HEK293 (cell line): ENCODE measurements at regions not wholly inside any gene's neighbourhood (a gene's known extent, or its start where the extent isn't known, plus 50 kb on each side); places are given as distances from the start of the nearest gene placed in this dataset.
"Not testable (repeated sequence)": the region's sequence is repeated elsewhere in the genome, so short reads cannot be mapped to it uniquely, and the experiment has no call there.

Source experiments
- CTCF ChIA-PET: fragments of 350-600 bp; formaldehyde crosslinking; extraction: SDS; loops from one replicate; lab custom pipeline; 2021; ENCODE audit warnings: antibody characterized with exemption; lab: Yijun Ruan, JAX
- POLR2A ChIA-PET: fragments of 300-600 bp; formaldehyde crosslinking; extraction: SDS; loops from one replicate; lab custom pipeline; 2020; ENCODE audit warnings: antibody characterized with exemption, inconsistent platforms; lab: Yijun Ruan, JAX
- H3K27ac ChIP-seq: fragments of 200-500 bp; sonication (Bioruptor generic); 2 replicates; pipeline ENCODE4 v1.5.1; 2014; ENCODE audit warnings: low read depth, low read length, control low read depth, inconsistent platforms; ENCODE audit errors: extremely low read depth
- H3K36me3 ChIP-seq, 2 experiments: fragments of 200-500 bp in 1 of 2; sonication (Bioruptor generic) in 1 of 2; 1 replicate in 1 of 2; 2 replicates in 1 of 2; pipeline ENCODE4 v1.5.1; 2014 to 2017; ENCODE audit warnings: inconsistent platforms in 2 of 2, low read length in 2 of 2; ENCODE audit not compliant: control insufficient read depth in 2 of 2, insufficient read depth in 1 of 2
- H3K4me1 ChIP-seq: fragments of 200-500 bp; sonication (Bioruptor generic); 2 replicates; pipeline ENCODE4 v1.5.1; 2014; ENCODE audit warnings: mild to moderate bottlenecking, low read length, inconsistent platforms; ENCODE audit not compliant: control insufficient read depth, insufficient read depth
- H3K4me3 ChIP-seq: 2 replicates; pipeline ENCODE4 v1.5.1; 2011; ENCODE audit warnings: low read depth, mild to moderate bottlenecking, control low read depth, low read length, moderate library complexity
- H3K9me3 ChIP-seq: fragments of 200-500 bp; sonication (Bioruptor generic); 2 replicates; pipeline ENCODE4 v1.5.1; 2014; ENCODE audit warnings: low read depth, low read length, inconsistent platforms; ENCODE audit not compliant: control insufficient read depth, insufficient read depth
- BCL11A ChIP-seq: fragments of 450-650 bp; formaldehyde crosslinking; IDR thresholded peaks from 2 replicates; pipeline ENCODE4 v1.5.1; 2016; ENCODE audit warnings: low read depth, missing biosample characterization, missing genetic modification characterization
- HOXC10 ChIP-seq: sonication (generic); formaldehyde crosslinking; IDR thresholded peaks from 2 replicates; pipeline ENCODE4 v1.8.1; 2023; ENCODE audit warnings: mild to moderate bottlenecking, missing genetic modification reagents
- IKZF3 ChIP-seq: fragments of 450-650 bp; IDR thresholded peaks from 2 replicates; pipeline ENCODE4 v1.5.0; 2018; ENCODE audit warnings: missing biosample characterization, mild to moderate bottlenecking, missing genetic modification characterization, moderate library complexity
- KLF10 ChIP-seq: fragments of 450-650 bp; IDR thresholded peaks from 2 replicates; pipeline ENCODE4 v1.5.1; 2018; ENCODE audit warnings: missing biosample characterization, mild to moderate bottlenecking, missing genetic modification characterization
- OSR2 ChIP-seq: fragments of 450-650 bp; formaldehyde crosslinking; IDR thresholded peaks from 2 replicates; pipeline ENCODE4 v1.5.1; 2016; ENCODE audit warnings: missing biosample characterization, missing genetic modification characterization
- REST ChIP-seq: fragments of 450-650 bp; formaldehyde crosslinking; IDR thresholded peaks from 2 replicates; pipeline ENCODE4 v1.5.1; 2016; ENCODE audit warnings: missing biosample characterization, missing genetic modification characterization
- SP3 ChIP-seq: fragments of 450-650 bp; formaldehyde crosslinking; IDR thresholded peaks from 2 replicates; pipeline ENCODE4 v1.5.1; 2016; ENCODE audit warnings: missing biosample characterization, missing genetic modification characterization
- WT1 ChIP-seq: fragments of 450-650 bp; formaldehyde crosslinking; IDR thresholded peaks from 2 replicates; pipeline ENCODE4 v1.5.1; 2016; ENCODE audit warnings: missing biosample characterization, missing genetic modification characterization
- ZFHX2 ChIP-seq: fragments of 450-650 bp; formaldehyde crosslinking; conservative IDR thresholded peaks from 2 replicates; pipeline ENCODE4 v1.5.1; 2016; ENCODE audit warnings: missing biosample characterization, missing genetic modification characterization
- ZIC2 ChIP-seq: fragments of 450-650 bp; formaldehyde crosslinking; IDR thresholded peaks from 2 replicates; pipeline ENCODE4 v1.5.1; 2016; ENCODE audit warnings: missing biosample characterization, missing genetic modification characterization
- ZNF10 ChIP-seq: fragments of 450-650 bp; formaldehyde crosslinking; IDR thresholded peaks from 2 replicates; pipeline ENCODE4 v1.5.1; 2017; ENCODE audit warnings: missing biosample characterization, missing genetic modification characterization
- ZNF146 ChIP-seq: fragments of 450-650 bp; formaldehyde crosslinking; IDR thresholded peaks from 2 replicates; pipeline ENCODE4 v1.5.1; 2016; ENCODE audit warnings: missing biosample characterization, missing genetic modification characterization
- ZNF223 ChIP-seq: fragments of 450-650 bp; formaldehyde crosslinking; IDR thresholded peaks from 2 replicates; pipeline ENCODE4 v1.5.1; 2016; ENCODE audit warnings: missing biosample characterization, missing genetic modification characterization
- ZNF24 ChIP-seq: fragments of 450-650 bp; formaldehyde crosslinking; IDR thresholded peaks from 2 replicates; pipeline ENCODE4 v1.5.1; 2016; ENCODE audit warnings: missing biosample characterization, missing genetic modification characterization
- ZNF335 ChIP-seq: fragments of 450-650 bp; formaldehyde crosslinking; conservative IDR thresholded peaks from 2 replicates; pipeline ENCODE4 v1.5.1; 2016; ENCODE audit warnings: missing biosample characterization, missing genetic modification characterization
- ZNF341 ChIP-seq: fragments of 450-650 bp; formaldehyde crosslinking; IDR thresholded peaks from 2 replicates; pipeline ENCODE4; 2016; ENCODE audit warnings: low read depth, missing biosample characterization, missing genetic modification characterization
- ZNF433 ChIP-seq: fragments of 450-650 bp; formaldehyde crosslinking; IDR thresholded peaks from 2 replicates; pipeline ENCODE4 v1.5.1; 2016; ENCODE audit warnings: missing biosample characterization, missing genetic modification characterization, low read depth
- ZNF518A ChIP-seq: fragments of 450-650 bp; formaldehyde crosslinking; conservative IDR thresholded peaks from 2 replicates; pipeline ENCODE4 v1.5.1; 2016; ENCODE audit warnings: low read depth, missing biosample characterization, missing genetic modification characterization
- ZNF692 ChIP-seq: fragments of 450-650 bp; formaldehyde crosslinking; IDR thresholded peaks from 2 replicates; pipeline ENCODE4 v1.5.1; 2016; ENCODE audit warnings: missing biosample characterization, missing genetic modification characterization
- ZNF76 ChIP-seq: fragments of 450-650 bp; formaldehyde crosslinking; IDR thresholded peaks from 2 replicates; pipeline ENCODE4; 2016; ENCODE audit warnings: low read depth, missing biosample characterization, missing genetic modification characterization, borderline replicate concordance
- TF ChIP-seq, protein P1 (sequence below): fragments of 450-650 bp; formaldehyde crosslinking; IDR thresholded peaks from 2 replicates; pipeline ENCODE4 v1.5.1; 2016; ENCODE audit warnings: missing biosample characterization, missing genetic modification characterization
- TF ChIP-seq, protein P2 (sequence below): fragments of 450-650 bp; formaldehyde crosslinking; IDR thresholded peaks from 2 replicates; pipeline ENCODE4 v1.5.1; 2016; ENCODE audit warnings: missing biosample characterization, missing genetic modification characterization

GRCh38 chr13:32845952-32846950 lies 170.0 kb upstream of the KL start (continued):
- TF ChIP-seq ZNF518A (tag by site-specific recombination) = no peak
- TF ChIP-seq IKZF3 (tag by site-specific recombination) = no peak
- no peak for TF ChIP-seq ZNF692 (tag by site-specific recombination)
- no peak for TF ChIP-seq HOXC10
- TF ChIP-seq ZFHX2 (tag by site-specific recombination) = peak; percentile 49; the same call in 1 of the 2 replicates
- no peak for TF ChIP-seq ZNF223 (tag by site-specific recombination)
- no peak for TF ChIP-seq ZNF24 (tag by site-specific recombination)
- TF ChIP-seq REST (tag by site-specific recombination) = no peak
- TF ChIP-seq ZNF76 (tag by site-specific recombination) = no peak
- TF ChIP-seq SP3 (tag by site-specific recombination) = no peak
- TF ChIP-seq ZNF341 = no peak; the same call in 1 of the 2 replicates
- TF ChIP-seq ZNF433 (tag by site-specific recombination) = no peak
- no peak for TF ChIP-seq ZNF10 (tag by site-specific recombination)
- TF ChIP-seq KLF10 = no peak
- TF ChIP-seq, protein P1, sequence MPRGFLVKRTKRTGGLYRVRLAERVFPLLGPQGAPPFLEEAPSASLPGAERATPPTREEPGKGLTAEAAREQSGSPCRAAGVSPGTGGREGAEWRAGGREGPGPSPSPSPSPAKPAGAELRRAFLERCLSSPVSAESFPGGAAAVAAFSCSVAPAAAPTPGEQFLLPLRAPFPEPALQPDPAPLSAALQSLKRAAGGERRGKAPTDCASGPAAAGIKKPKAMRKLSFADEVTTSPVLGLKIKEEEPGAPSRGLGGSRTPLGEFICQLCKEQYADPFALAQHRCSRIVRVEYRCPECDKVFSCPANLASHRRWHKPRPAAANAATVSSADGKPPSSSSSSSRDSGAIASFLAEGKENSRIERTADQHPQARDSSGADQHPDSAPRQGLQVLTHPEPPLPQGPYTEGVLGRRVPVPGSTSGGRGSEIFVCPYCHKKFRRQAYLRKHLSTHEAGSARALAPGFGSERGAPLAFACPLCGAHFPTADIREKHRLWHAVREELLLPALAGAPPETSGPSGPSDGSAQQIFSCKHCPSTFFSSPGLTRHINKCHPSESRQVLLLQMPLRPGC (tag by site-specific recombination) = no peak
- TF ChIP-seq ZNF335 (tag by site-specific recombination) = peak; percentile 27
- TF ChIP-seq WT1 (tag by site-specific recombination) = no peak
- no peak for TF ChIP-seq BCL11A
- TF ChIP-seq, protein P2, sequence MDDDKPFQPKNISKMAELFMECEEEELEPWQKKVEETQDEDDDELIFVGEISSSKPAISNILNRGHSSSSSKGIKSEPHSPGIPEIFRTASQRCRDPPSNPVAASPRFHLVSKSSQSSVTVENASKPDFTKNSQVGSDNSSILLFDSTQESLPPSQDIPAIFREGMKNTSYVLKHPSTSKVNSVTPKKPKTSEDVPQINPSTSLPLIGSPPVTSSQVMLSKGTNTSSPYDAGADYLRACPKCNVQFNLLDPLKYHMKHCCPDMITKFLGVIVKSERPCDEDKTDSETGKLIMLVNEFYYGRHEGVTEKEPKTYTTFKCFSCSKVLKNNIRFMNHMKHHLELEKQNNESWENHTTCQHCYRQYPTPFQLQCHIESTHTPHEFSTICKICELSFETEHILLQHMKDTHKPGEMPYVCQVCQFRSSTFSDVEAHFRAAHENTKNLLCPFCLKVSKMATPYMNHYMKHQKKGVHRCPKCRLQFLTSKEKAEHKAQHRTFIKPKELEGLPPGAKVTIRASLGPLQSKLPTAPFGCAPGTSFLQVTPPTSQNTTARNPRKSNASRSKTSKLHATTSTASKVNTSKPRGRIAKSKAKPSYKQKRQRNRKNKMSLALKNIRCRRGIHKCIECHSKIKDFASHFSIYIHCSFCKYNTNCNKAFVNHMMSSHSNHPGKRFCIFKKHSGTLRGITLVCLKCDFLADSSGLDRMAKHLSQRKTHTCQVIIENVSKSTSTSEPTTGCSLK (tag by site-specific recombination) = no peak
- TF ChIP-seq ZIC2 (tag by site-specific recombination) = peak; percentile 37
- TF ChIP-seq OSR2 (tag by site-specific recombination) = peak; percentile 27; the same call in 1 of the 2 replicates
- no peak for TF ChIP-seq ZNF146 (tag by site-specific recombination)

DNA sequence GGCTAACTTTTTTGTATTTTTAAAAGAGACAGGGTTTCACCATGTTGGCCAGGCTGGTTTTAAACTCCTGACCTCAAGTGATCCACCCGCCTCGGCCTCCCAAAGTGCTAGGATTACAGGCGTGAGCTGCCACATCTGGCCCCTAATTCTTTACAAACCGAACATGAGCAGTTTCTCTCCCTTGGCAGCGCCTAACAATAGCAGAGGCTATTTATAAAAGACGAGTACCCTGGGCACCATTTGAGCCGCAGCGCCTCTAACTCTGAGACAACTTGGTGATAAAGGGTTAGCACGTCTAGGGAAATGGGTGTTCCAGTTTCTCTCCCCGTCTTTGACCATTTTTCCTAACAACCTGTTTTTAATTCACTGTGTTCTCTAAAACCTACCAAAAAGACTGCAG lies 168.2 kb upstream of the KL start:
- POLR2A ChIA-PET, H3K27ac ChIP-seq, CTCF ChIA-PET, H3K9me3 ChIP-seq, H3K4me3 ChIP-seq, H3K36me3 ChIP-seq: not testable (repeated sequence)
- peaks cover 13% of the 10 kb centered on the region for H3K4me1 ChIP-seq
